K562 (cell line): ENCODE measurements at regions not wholly inside any gene's neighbourhood (a gene's known extent, or its start where the extent isn't known, plus 50 kb on each side); places are given as distances from the start of the nearest gene placed in this dataset.

ENCODE experiments used
- DNMT1 ChIP-seq: fragments of 450-650 bp; IDR thresholded peaks from 2 replicates; pipeline ENCODE4 v1.6.1; 2016; ENCODE audit warnings: antibody characterized with exemption, mild to moderate bottlenecking
- EP300 ChIP-seq: IDR thresholded peaks from 2 replicates; pipeline ENCODE4 v1.6.1; 2012; ENCODE audit warnings: low read length, improper control_type of control experiment
- EP400 ChIP-seq: fragments of 450-650 bp; IDR thresholded peaks from 2 replicates; pipeline ENCODE4 v1.6.1; 2017; ENCODE audit warnings: antibody characterized with exemption, mild to moderate bottlenecking, moderate library complexity
- GABPA ChIP-seq: fragments of 200-800 bp; sonication (Bioruptor generic); conservative IDR thresholded peaks from 2 replicates; pipeline ENCODE4 v1.6.1; 2016; ENCODE audit warnings: low read depth, missing genetic modification characterization, missing compliant biosample characterization
- HLTF ChIP-seq: fragments of 450-650 bp; IDR thresholded peaks from 2 replicates; pipeline ENCODE4 v1.6.1; 2016
- NBN ChIP-seq: fragments of 450-650 bp; IDR thresholded peaks from 2 replicates; pipeline ENCODE4 v1.6.1; 2016; ENCODE audit warnings: low read depth, mild to moderate bottlenecking
- NFE2 ChIP-seq: IDR thresholded peaks from 2 replicates; pipeline ENCODE4 v1.6.1; 2014; ENCODE audit warnings: antibody characterized with exemption, low read depth
- NR2C2 ChIP-seq, 2 experiments: fragments of 200-800 bp in 1 of 2; sonication (Bioruptor generic) in 1 of 2; sonication (generic) in 1 of 2; formaldehyde crosslinking in 1 of 2; IDR thresholded peaks; 2 replicates each; pipeline versions ENCODE4 v1.6.1 to v1.8.0; 2016 to 2022; ENCODE audit warnings: mild to moderate bottlenecking in 1 of 2, missing compliant biosample characterization in 1 of 2, missing genetic modification characterization in 1 of 2, missing genetic modification reagents in 1 of 2
- PTRF ChIP-seq: fragments of 450-650 bp; IDR thresholded peaks from 2 replicates; pipeline ENCODE4 v1.6.1; 2016; ENCODE audit warnings: mild to moderate bottlenecking, missing genetic modification characterization, missing compliant biosample characterization
- SMAD3 ChIP-seq: fragments of 450-650 bp; formaldehyde crosslinking; conservative IDR thresholded peaks from 2 replicates; pipeline ENCODE4 v1.4.0; 2020; ENCODE audit warnings: mild to moderate bottlenecking
- SP2 ChIP-seq: IDR thresholded peaks from 2 replicates; pipeline ENCODE4 v1.6.1; 2011; ENCODE audit warnings: mild to moderate bottlenecking, low read depth, low read length, moderate library complexity; ENCODE audit not compliant: poor library complexity, severe bottlenecking; ENCODE audit errors: extremely low read depth
- ZKSCAN3 ChIP-seq: fragments of 250-450 bp; sonication (Bioruptor Pico); IDR thresholded peaks from 2 replicates; pipeline ENCODE4 v1.4.0; 2020
- ZNF354B ChIP-seq: fragments of 250-450 bp; sonication (Bioruptor Pico); IDR thresholded peaks from 2 replicates; pipeline ENCODE4 v1.4.0; 2020
- ZNF436 ChIP-seq: fragments of 250-450, 450-650 bp; sonication (Bioruptor Pico); formaldehyde crosslinking; IDR thresholded peaks from 2 replicates; pipeline ENCODE4 v1.7.0; 2020; ENCODE audit warnings: mild to moderate bottlenecking
- ZNF551 ChIP-seq: fragments of 250-450 bp; sonication (Bioruptor Pico); IDR thresholded peaks from 2 replicates; pipeline ENCODE4 v1.5.0; 2021; ENCODE audit warnings: mild to moderate bottlenecking, moderate library complexity
- TF ChIP-seq, protein P1 (sequence below): fragments of 250-450 bp; sonication (Bioruptor Pico); IDR thresholded peaks from 2 replicates; pipeline ENCODE4 v1.4.0; 2020
- TF ChIP-seq, protein P2 (sequence below): fragments of 450-650 bp; IDR thresholded peaks from one replicate; pipeline ENCODE4 v1.6.1; 2018; ENCODE audit warnings: mild to moderate bottlenecking, moderate library complexity; ENCODE audit not compliant: partially characterized antibody
- TF ChIP-seq, protein P3 (sequence below): fragments of 450-650 bp; formaldehyde crosslinking; IDR thresholded peaks from 2 replicates; pipeline ENCODE4 v1.4.0; 2022; ENCODE audit warnings: missing genetic modification characterization
- TF ChIP-seq, protein P4 (sequence below): sonication (generic); formaldehyde crosslinking; IDR thresholded peaks from 2 replicates; pipeline ENCODE4 v1.8.1; 2022; ENCODE audit warnings: missing genetic modification reagents

DNA sequence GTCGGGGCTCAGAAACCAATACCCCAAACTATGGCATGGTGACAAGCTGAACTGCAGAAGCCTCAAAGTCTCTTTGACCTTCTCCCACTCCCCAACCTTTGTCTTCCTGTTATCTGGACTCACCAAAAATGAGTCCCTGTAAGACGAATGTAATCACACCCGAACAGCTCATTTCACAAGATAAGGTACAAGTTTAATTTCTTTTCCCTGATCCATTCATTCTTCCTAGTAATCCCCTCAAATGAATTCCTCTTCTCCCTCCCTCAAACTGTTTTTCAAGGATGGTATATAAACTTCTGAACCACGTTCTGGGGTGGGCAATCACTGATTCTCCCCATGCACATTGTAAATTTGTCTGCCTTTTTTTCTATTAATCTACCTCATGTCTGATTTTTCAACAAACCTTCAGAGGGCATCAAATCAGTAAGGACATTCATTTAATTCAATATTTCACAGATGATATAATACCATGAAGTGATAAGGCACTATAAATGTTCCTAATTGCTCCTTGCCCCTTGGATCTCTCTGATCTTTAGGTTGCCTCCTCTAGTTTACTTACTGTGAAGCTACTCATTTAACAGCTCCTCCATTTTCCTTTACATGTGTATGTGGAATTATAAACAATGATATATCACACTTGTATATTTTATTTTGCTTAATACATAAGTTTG, 77.2 kb downstream of the OR2B2 start (continued):
- TF ChIP-seq, protein P1, sequence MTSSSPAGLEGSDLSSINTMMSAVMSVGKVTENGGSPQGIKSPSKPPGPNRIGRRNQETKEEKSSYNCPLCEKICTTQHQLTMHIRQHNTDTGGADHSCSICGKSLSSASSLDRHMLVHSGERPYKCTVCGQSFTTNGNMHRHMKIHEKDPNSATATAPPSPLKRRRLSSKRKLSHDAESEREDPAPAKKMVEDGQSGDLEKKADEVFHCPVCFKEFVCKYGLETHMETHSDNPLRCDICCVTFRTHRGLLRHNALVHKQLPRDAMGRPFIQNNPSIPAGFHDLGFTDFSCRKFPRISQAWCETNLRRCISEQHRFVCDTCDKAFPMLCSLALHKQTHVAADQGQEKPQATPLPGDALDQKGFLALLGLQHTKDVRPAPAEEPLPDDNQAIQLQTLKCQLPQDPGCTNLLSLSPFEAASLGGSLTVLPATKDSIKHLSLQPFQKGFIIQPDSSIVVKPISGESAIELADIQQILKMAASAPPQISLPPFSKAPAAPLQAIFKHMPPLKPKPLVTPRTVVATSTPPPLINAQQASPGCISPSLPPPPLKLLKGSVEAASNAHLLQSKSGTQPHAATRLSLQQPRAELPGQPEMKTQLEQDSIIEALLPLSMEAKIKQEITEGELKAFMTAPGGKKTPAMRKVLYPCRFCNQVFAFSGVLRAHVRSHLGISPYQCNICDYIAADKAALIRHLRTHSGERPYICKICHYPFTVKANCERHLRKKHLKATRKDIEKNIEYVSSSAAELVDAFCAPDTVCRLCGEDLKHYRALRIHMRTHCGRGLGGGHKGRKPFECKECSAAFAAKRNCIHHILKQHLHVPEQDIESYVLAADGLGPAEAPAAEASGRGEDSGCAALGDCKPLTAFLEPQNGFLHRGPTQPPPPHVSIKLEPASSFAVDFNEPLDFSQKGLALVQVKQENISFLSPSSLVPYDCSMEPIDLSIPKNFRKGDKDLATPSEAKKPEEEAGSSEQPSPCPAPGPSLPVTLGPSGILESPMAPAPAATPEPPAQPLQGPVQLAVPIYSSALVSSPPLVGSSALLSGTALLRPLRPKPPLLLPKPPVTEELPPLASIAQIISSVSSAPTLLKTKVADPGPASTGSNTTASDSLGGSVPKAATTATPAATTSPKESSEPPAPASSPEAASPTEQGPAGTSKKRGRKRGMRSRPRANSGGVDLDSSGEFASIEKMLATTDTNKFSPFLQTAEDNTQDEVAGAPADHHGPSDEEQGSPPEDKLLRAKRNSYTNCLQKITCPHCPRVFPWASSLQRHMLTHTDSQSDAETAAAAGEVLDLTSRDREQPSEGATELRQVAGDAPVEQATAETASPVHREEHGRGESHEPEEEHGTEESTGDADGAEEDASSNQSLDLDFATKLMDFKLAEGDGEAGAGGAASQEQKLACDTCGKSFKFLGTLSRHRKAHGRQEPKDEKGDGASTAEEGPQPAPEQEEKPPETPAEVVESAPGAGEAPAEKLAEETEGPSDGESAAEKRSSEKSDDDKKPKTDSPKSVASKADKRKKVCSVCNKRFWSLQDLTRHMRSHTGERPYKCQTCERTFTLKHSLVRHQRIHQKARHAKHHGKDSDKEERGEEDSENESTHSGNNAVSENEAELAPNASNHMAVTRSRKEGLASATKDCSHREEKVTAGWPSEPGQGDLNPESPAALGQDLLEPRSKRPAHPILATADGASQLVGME: no peak
- TF ChIP-seq ZKSCAN3 (no peak), DNMT1 (no peak), NFE2 (no peak), GABPA (tag) (no peak), NBN (peak; percentile 50; the same call in 1 of the 2 replicates), EP400 (peak; percentile 44), ZNF551 (CRISPR knock-in tag) (no peak), ZNF354B (no peak), SP2 (no peak), ZNF436 (CRISPR knock-in tag) (peak; percentile 45; the same call in 1 of the 2 replicates), PTRF (tag) (no peak), SMAD3 (peak; percentile 81; the same call in 1 of the 2 replicates), NR2C2 (CRISPR knock-in tag; IDR thresholded peaks at IDR 0.05) (no peak), NR2C2 (tag; IDR thresholded peaks at IDR 0.05) (peak; percentile 63), HLTF (no peak), EP300 (peak; percentile 86; the same call in 1 of the 2 replicates)
- TF ChIP-seq, protein P2, sequence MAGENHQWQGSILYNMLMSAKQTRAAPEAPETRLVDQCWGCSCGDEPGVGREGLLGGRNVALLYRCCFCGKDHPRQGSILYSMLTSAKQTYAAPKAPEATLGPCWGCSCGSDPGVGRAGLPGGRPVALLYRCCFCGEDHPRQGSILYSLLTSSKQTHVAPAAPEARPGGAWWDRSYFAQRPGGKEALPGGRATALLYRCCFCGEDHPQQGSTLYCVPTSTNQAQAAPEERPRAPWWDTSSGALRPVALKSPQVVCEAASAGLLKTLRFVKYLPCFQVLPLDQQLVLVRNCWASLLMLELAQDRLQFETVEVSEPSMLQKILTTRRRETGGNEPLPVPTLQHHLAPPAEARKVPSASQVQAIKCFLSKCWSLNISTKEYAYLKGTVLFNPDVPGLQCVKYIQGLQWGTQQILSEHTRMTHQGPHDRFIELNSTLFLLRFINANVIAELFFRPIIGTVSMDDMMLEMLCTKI: no peak
- TF ChIP-seq, protein P3, sequence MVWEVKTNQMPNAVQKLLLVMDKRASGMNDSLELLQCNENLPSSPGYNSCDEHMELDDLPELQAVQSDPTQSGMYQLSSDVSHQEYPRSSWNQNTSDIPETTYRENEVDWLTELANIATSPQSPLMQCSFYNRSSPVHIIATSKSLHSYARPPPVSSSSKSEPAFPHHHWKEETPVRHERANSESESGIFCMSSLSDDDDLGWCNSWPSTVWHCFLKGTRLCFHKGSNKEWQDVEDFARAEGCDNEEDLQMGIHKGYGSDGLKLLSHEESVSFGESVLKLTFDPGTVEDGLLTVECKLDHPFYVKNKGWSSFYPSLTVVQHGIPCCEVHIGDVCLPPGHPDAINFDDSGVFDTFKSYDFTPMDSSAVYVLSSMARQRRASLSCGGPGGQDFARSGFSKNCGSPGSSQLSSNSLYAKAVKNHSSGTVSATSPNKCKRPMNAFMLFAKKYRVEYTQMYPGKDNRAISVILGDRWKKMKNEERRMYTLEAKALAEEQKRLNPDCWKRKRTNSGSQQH (CRISPR knock-in tag): peak; percentile 69; the same call in 1 of the 2 replicates
- TF ChIP-seq, protein P4, sequence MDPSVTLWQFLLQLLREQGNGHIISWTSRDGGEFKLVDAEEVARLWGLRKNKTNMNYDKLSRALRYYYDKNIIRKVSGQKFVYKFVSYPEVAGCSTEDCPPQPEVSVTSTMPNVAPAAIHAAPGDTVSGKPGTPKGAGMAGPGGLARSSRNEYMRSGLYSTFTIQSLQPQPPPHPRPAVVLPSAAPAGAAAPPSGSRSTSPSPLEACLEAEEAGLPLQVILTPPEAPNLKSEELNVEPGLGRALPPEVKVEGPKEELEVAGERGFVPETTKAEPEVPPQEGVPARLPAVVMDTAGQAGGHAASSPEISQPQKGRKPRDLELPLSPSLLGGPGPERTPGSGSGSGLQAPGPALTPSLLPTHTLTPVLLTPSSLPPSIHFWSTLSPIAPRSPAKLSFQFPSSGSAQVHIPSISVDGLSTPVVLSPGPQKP: no peak
